ENCODE measurements at regions not wholly inside any gene's neighbourhood (a gene's known extent, or its start where the extent isn't known, plus 50 kb on each side); places are given as distances from the start of the nearest gene placed in this dataset.

GRCh38 chr22:49554296-49554625 lies 273.4 kb downstream of the BRD1 start:
- Histone ChIP-seq H3K36me3 (ENCODE audit: control insufficient read depth, insufficient read depth, low read length) (no peaks in the 10 kb centered on the region), H3K4me1 (ENCODE audit: control insufficient read depth, insufficient read depth, low read length, poor library complexity, severe bottlenecking) (no peaks in the 10 kb centered on the region), H3K4me3 (ENCODE audit: insufficient read depth, low read depth, low read length, poor library complexity, severe bottlenecking) (no peak overlapping the region), H3K27ac (ENCODE audit: insufficient read depth, low read length, poor library complexity, severe bottlenecking) (no peak overlapping the region), H3K9me3 (ENCODE audit: control insufficient read depth, low read length) (no peaks in the 10 kb centered on the region), H3K27me3 (replicated peaks; ENCODE audit: control insufficient read depth, insufficient read depth, low read length, poor library complexity, severe bottlenecking) (no peaks in the 10 kb centered on the region)
- DNase-seq, result no peak

- H3K4me1 ChIP-seq (ENCODE audit: control insufficient read depth, insufficient read depth, low read length, poor library complexity, severe bottlenecking), result no peaks in the 10 kb centered on the region
- H3K36me3 ChIP-seq (ENCODE audit: control insufficient read depth, insufficient read depth, low read length), result no peaks in the 10 kb centered on the region
- H3K27ac ChIP-seq (ENCODE audit: insufficient read depth, low read length, poor library complexity, severe bottlenecking), result no peak overlapping the region
- H3K9me3 ChIP-seq (ENCODE audit: control insufficient read depth, low read length), result no peaks in the 10 kb centered on the region
- H3K27me3 ChIP-seq (replicated peaks; ENCODE audit: control insufficient read depth, insufficient read depth, low read length, poor library complexity, severe bottlenecking), result no peaks in the 10 kb centered on the region
- DNase-seq, result no peak
- no peak overlapping the region for H3K4me3 ChIP-seq (ENCODE audit: insufficient read depth, low read depth, low read length, poor library complexity, severe bottlenecking)
These were observed 274.0 kb downstream of the BRD1 start for GRCh38 chr22:49553518-49554295.

GRCh38 chr22:49553076-49553475 lies 274.6 kb downstream of the BRD1 start:
- Histone ChIP-seq H3K27ac (ENCODE audit: insufficient read depth, low read length, poor library complexity, severe bottlenecking) (no peak overlapping the region), H3K9me3 (ENCODE audit: control insufficient read depth, low read length) (no peaks in the 10 kb centered on the region), H3K4me1 (ENCODE audit: control insufficient read depth, insufficient read depth, low read length, poor library complexity, severe bottlenecking) (no peaks in the 10 kb centered on the region), H3K27me3 (replicated peaks; ENCODE audit: control insufficient read depth, insufficient read depth, low read length, poor library complexity, severe bottlenecking) (no peaks in the 10 kb centered on the region), H3K36me3 (ENCODE audit: control insufficient read depth, insufficient read depth, low read length) (no peaks in the 10 kb centered on the region), H3K4me3 (ENCODE audit: insufficient read depth, low read depth, low read length, poor library complexity, severe bottlenecking) (no peak overlapping the region)
- DNase-seq, result no peak

DNA sequence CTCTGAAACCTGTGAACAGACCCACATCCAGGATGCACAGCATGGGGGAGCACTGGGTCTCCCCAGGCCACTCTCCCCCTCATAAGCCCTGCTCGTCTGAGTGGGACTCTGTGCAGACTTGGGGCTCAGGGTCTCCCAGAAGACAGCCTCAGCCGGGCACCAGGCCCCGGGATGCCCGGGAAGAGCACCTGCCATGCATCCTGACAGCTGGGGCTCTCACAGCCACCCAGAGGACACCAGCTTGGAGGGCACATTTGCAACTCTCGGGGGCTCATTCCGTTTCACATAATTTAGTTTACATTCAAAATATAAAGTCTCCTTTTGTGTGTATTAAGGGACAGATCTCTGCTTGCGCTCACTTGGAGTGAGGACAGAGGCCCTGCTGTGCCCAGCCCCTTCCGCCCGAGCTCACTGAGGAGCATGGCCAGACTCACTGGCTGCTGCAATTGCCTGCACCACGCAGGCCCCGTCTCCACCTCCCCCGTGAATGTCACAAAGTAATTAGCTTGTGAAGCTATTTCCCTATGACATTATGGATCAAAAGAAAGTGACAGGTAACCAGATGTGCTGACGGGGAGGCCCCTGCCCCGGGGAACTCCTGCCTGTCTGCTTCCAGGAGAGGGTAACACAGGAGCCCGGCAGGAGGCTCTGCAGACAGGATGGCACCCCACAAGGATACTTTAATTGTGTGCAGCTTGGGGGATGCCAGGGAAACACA lies 275.6 kb downstream of the BRD1 start:
- no peak overlapping the region for H3K27ac ChIP-seq (ENCODE audit: insufficient read depth, low read length, poor library complexity, severe bottlenecking)
- no peaks in the 10 kb centered on the region for H3K36me3 ChIP-seq (ENCODE audit: control insufficient read depth, insufficient read depth, low read length)
- no peaks in the 10 kb centered on the region for H3K9me3 ChIP-seq (ENCODE audit: control insufficient read depth, low read length)

DNA sequence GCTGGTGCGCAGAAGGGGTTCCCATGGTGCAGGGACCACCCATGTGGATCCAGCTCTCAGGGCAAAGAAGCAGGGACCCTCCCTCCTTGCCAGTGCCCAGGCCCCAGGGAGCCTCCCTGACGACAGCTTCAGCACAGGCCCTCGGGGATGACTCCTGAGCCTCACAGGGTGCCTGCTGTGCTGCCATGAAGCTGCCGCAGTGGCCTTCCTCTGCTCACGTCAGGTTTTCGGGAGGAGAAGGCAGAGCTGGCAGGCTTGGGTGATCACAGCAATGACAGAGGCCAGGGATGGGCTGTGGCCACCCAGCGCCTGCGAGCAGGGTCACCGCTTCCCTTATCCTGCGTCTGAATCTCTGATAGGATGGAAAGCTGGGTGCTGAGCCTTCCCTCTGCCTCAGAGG lies 276.2 kb downstream of the BRD1 start:
- H3K4me1 ChIP-seq (ENCODE audit: control insufficient read depth, insufficient read depth, low read length, poor library complexity, severe bottlenecking), result no peaks in the 10 kb centered on the region
- no peaks in the 10 kb centered on the region for H3K27me3 ChIP-seq (replicated peaks; ENCODE audit: control insufficient read depth, insufficient read depth, low read length, poor library complexity, severe bottlenecking)
- DNase-seq, result no peak
- H3K36me3 ChIP-seq (ENCODE audit: control insufficient read depth, insufficient read depth, low read length), result no peaks in the 10 kb centered on the region
- no peaks in the 10 kb centered on the region for H3K9me3 ChIP-seq (ENCODE audit: control insufficient read depth, low read length)
- no peak overlapping the region for H3K27ac ChIP-seq (ENCODE audit: insufficient read depth, low read length, poor library complexity, severe bottlenecking)
- no peak overlapping the region for H3K4me3 ChIP-seq (ENCODE audit: insufficient read depth, low read depth, low read length, poor library complexity, severe bottlenecking)

More for the DNA sequence above, 275.6 kb downstream of the BRD1 start:
- Histone ChIP-seq H3K27me3 (replicated peaks; ENCODE audit: control insufficient read depth, insufficient read depth, low read length, poor library complexity, severe bottlenecking) (no peaks in the 10 kb centered on the region), H3K4me3 (ENCODE audit: insufficient read depth, low read depth, low read length, poor library complexity, severe bottlenecking) (no peak overlapping the region), H3K4me1 (ENCODE audit: control insufficient read depth, insufficient read depth, low read length, poor library complexity, severe bottlenecking) (no peaks in the 10 kb centered on the region)
- no peak for DNase-seq

- DNase-seq, result no peak
- Histone ChIP-seq H3K36me3 (ENCODE audit: control insufficient read depth, insufficient read depth, low read length) (no peaks in the 10 kb centered on the region), H3K27me3 (replicated peaks; ENCODE audit: control insufficient read depth, insufficient read depth, low read length, poor library complexity, severe bottlenecking) (no peaks in the 10 kb centered on the region), H3K27ac (ENCODE audit: insufficient read depth, low read length, poor library complexity, severe bottlenecking) (no peak overlapping the region), H3K4me1 (ENCODE audit: control insufficient read depth, insufficient read depth, low read length, poor library complexity, severe bottlenecking) (no peaks in the 10 kb centered on the region), H3K4me3 (ENCODE audit: insufficient read depth, low read depth, low read length, poor library complexity, severe bottlenecking) (no peak overlapping the region), H3K9me3 (ENCODE audit: control insufficient read depth, low read length) (no peaks in the 10 kb centered on the region)
These were observed 276.8 kb downstream of the BRD1 start for GRCh38 chr22:49550766-49551362.

- Histone ChIP-seq H3K4me3 (ENCODE audit: insufficient read depth, low read depth, low read length, poor library complexity, severe bottlenecking) (no peak overlapping the region), H3K36me3 (ENCODE audit: control insufficient read depth, insufficient read depth, low read length) (no peaks in the 10 kb centered on the region), H3K27ac (ENCODE audit: insufficient read depth, low read length, poor library complexity, severe bottlenecking) (no peak overlapping the region), H3K4me1 (ENCODE audit: control insufficient read depth, insufficient read depth, low read length, poor library complexity, severe bottlenecking) (no peaks in the 10 kb centered on the region), H3K27me3 (replicated peaks; ENCODE audit: control insufficient read depth, insufficient read depth, low read length, poor library complexity, severe bottlenecking) (no peaks in the 10 kb centered on the region), H3K9me3 (ENCODE audit: control insufficient read depth, low read length) (no peaks in the 10 kb centered on the region)
- no peak for DNase-seq
These were observed 277.6 kb downstream of the BRD1 start for GRCh38 chr22:49550141-49550430.

GRCh38 chr22:49549256-49550140 lies 278.2 kb downstream of the BRD1 start:
- H3K27ac ChIP-seq (ENCODE audit: insufficient read depth, low read length, poor library complexity, severe bottlenecking), result no peak overlapping the region
- no peaks in the 10 kb centered on the region for H3K9me3 ChIP-seq (ENCODE audit: control insufficient read depth, low read length)

GRCh38 chr22:49548356-49549202 lies 279.1 kb downstream of the BRD1 start:
- no peaks in the 10 kb centered on the region for H3K4me1 ChIP-seq (ENCODE audit: control insufficient read depth, insufficient read depth, low read length, poor library complexity, severe bottlenecking)
- H3K27ac ChIP-seq (ENCODE audit: insufficient read depth, low read length, poor library complexity, severe bottlenecking), result no peak overlapping the region
- no peak for DNase-seq
- H3K9me3 ChIP-seq (ENCODE audit: control insufficient read depth, low read length), result no peaks in the 10 kb centered on the region
- no peak overlapping the region for H3K4me3 ChIP-seq (ENCODE audit: insufficient read depth, low read depth, low read length, poor library complexity, severe bottlenecking)
- H3K36me3 ChIP-seq (ENCODE audit: control insufficient read depth, insufficient read depth, low read length), result no peaks in the 10 kb centered on the region
- H3K27me3 ChIP-seq (replicated peaks; ENCODE audit: control insufficient read depth, insufficient read depth, low read length, poor library complexity, severe bottlenecking), result no peaks in the 10 kb centered on the region

More at GRCh38 chr22:49549256-49550140, 278.2 kb downstream of the BRD1 start:
- no peaks in the 10 kb centered on the region for H3K27me3 ChIP-seq (replicated peaks; ENCODE audit: control insufficient read depth, insufficient read depth, low read length, poor library complexity, severe bottlenecking)
- no peak for DNase-seq
- no peaks in the 10 kb centered on the region for H3K4me1 ChIP-seq (ENCODE audit: control insufficient read depth, insufficient read depth, low read length, poor library complexity, severe bottlenecking)
- no peaks in the 10 kb centered on the region for H3K36me3 ChIP-seq (ENCODE audit: control insufficient read depth, insufficient read depth, low read length)
- no peak overlapping the region for H3K4me3 ChIP-seq (ENCODE audit: insufficient read depth, low read depth, low read length, poor library complexity, severe bottlenecking)
